Endothelial cell of umbilical vein (primary cell): ENCODE measurements at regions not wholly inside any gene's neighbourhood (a gene's known extent, or its start where the extent isn't known, plus 50 kb on each side); places are given as distances from the start of the nearest gene placed in this dataset.

ENCODE experiments used
- BruUV-seq: library from RNA; stranded (reverse); fragments of 400-500 nt; replicated peaks from 2 replicates; lab custom pipeline; 2021; lab: Mats Ljungman, UMichigan
- CTCF ChIA-PET: fragments of 300-600, 350-600 bp; sonication (Branson Sonifier 250); formaldehyde crosslinking; loops from one replicate; lab custom pipeline; 2021; ENCODE audit warnings: antibody characterized with exemption, inconsistent platforms; lab: Charles Lee
- POLR2A ChIA-PET: fragments of 300-600, 350-600 bp; sonication (Branson Sonifier 250); formaldehyde crosslinking; loops from one replicate; lab custom pipeline; 2021; ENCODE audit warnings: antibody characterized with exemption, inconsistent platforms; lab: Charles Lee
- DNase-seq: peaks from one replicate; pipeline ENCODE4 v3.0.0-alpha.2; 2011; ENCODE audit warnings: low read depth, low spot score
- FAIRE-seq: peaks from 2 replicates; lab custom pipeline; 2011; peaks lifted over from hg19 to GRCh38; lab: Jason Lieb, UNC
- H2AFZ ChIP-seq: 2 replicates; pipeline ENCODE4 v1.6.0; 2012; ENCODE audit warnings: low read depth, low read length, control low read depth, inconsistent platforms
- H3K27ac ChIP-seq: 2 replicates; pipeline ENCODE4 v1.5.1; 2011; ENCODE audit warnings: low read depth, mild to moderate bottlenecking, control low read depth, low read length, moderate library complexity; ENCODE audit not compliant: insufficient read depth
- H3K27me3 ChIP-seq, 2 experiments: 2 replicates each; pipeline versions ENCODE4 v1.6.0 to v1.6.1; 2011; ENCODE audit warnings: low read length in 2 of 2, mixed read lengths in 1 of 2; ENCODE audit not compliant: control insufficient read depth in 2 of 2, insufficient read depth in 2 of 2
- H3K36me3 ChIP-seq, 2 experiments: 2 replicates in 1 of 2; 3 replicates in 1 of 2; pipeline ENCODE4 v1.5.1; 2011; ENCODE audit warnings: low read length in 2 of 2, mild to moderate bottlenecking in 1 of 2, moderate library complexity in 1 of 2; ENCODE audit not compliant: control insufficient read depth in 2 of 2, insufficient read depth in 2 of 2; ENCODE audit errors: extremely low read depth in 1 of 2
- H3K4me1 ChIP-seq: 3 replicates; pipeline ENCODE4 v1.5.1; 2011; ENCODE audit warnings: mild to moderate bottlenecking, low read length; ENCODE audit not compliant: control insufficient read depth, insufficient read depth; ENCODE audit errors: extremely low read depth
- H3K4me2 ChIP-seq: 2 replicates; pipeline ENCODE4 v1.6.1; 2011; ENCODE audit warnings: low read length, control low read depth, mixed read lengths; ENCODE audit not compliant: insufficient read depth
- H3K4me3 ChIP-seq, 3 experiments: fragments of 200-600 bp in 1 of 3; sonication (generic), shearing (Covaris generic) in 1 of 3; replicated peaks in 1 of 3; 2 replicates each; pipeline ENCODE4 v1.5.1; 2011 to 2016; ENCODE audit warnings: control low read depth in 3 of 3, low read length in 3 of 3, mild to moderate bottlenecking in 2 of 3, inconsistent platforms in 1 of 3, low read depth in 1 of 3, moderate library complexity in 1 of 3; ENCODE audit not compliant: insufficient read depth in 1 of 3
- H3K79me2 ChIP-seq: 2 replicates; pipeline ENCODE4 v1.6.0; 2012; ENCODE audit warnings: low read length, inconsistent platforms; ENCODE audit not compliant: control insufficient read depth, insufficient read depth
- H3K9ac ChIP-seq: replicated peaks from 2 replicates; pipeline ENCODE3; 2011; ENCODE audit warnings: low read length, control low read depth; ENCODE audit not compliant: insufficient read depth; ENCODE audit errors: extremely low read depth
- H3K9me1 ChIP-seq: replicated peaks from 3 replicates; pipeline ENCODE4 v1.6.0; 2011; ENCODE audit warnings: mild to moderate bottlenecking, low read length; ENCODE audit not compliant: control insufficient read depth, insufficient read depth; ENCODE audit errors: extremely low read depth
- H3K9me3 ChIP-seq: replicated peaks from 2 replicates; pipeline ENCODE4 v1.5.1; 2012; ENCODE audit warnings: low read length, inconsistent platforms; ENCODE audit not compliant: control insufficient read depth, insufficient read depth
- H4K20me1 ChIP-seq: replicated peaks from 2 replicates; pipeline ENCODE3; 2011; ENCODE audit warnings: mild to moderate bottlenecking, low read length; ENCODE audit not compliant: control insufficient read depth, insufficient read depth; ENCODE audit errors: extremely low read depth
- CTCF ChIP-seq, 2 donors: IDR thresholded peaks; 1 replicate in 1 of 2; 2 replicates in 1 of 2; pipeline ENCODE4 v1.5.1; 2011; ENCODE audit warnings: low read length in 2 of 2, mild to moderate bottlenecking in 2 of 2, moderate library complexity in 2 of 2, control low read depth in 1 of 2, inconsistent platforms in 1 of 2, low read depth in 1 of 2; ENCODE audit not compliant: insufficient read depth in 1 of 2; ENCODE audit errors: extremely low read depth in 1 of 2
- EZH2 ChIP-seq: IDR thresholded peaks from 2 replicates; pipeline ENCODE4 v1.6.1; 2012; ENCODE audit warnings: borderline replicate concordance, low read depth, mild to moderate bottlenecking, moderate library complexity, low read length, inconsistent platforms; ENCODE audit not compliant: severe bottlenecking
- FOS ChIP-seq: IDR thresholded peaks from 2 replicates; pipeline ENCODE4 v1.6.1; 2011; ENCODE audit warnings: mild to moderate bottlenecking, low read length, moderate library complexity, borderline replicate concordance; ENCODE audit not compliant: insufficient read depth
- GATA2 ChIP-seq: IDR thresholded peaks from 2 replicates; pipeline ENCODE4 v1.7.0; 2011; ENCODE audit warnings: low read depth, mild to moderate bottlenecking, moderate library complexity, mixed read lengths, low read length; ENCODE audit not compliant: insufficient read length, insufficient read depth
- JUN ChIP-seq: IDR thresholded peaks from 2 replicates; pipeline ENCODE4 v1.6.1; 2011; ENCODE audit warnings: borderline replicate concordance, low read depth; ENCODE audit not compliant: insufficient read length, insufficient read depth
- MAX ChIP-seq: IDR thresholded peaks from 2 replicates; pipeline ENCODE4 v1.6.1; 2011; ENCODE audit not compliant: insufficient read depth, insufficient read length
- MYC ChIP-seq: IDR thresholded peaks from one replicate; pipeline ENCODE4 v1.6.1; 2011; ENCODE audit warnings: mild to moderate bottlenecking, low read depth, low read length
- POLR2A ChIP-seq: IDR thresholded peaks from 2 replicates; pipeline ENCODE4 v1.6.1; 2012; ENCODE audit warnings: low read depth, mild to moderate bottlenecking, control low read depth, low read length
- POLR2AphosphoS5 ChIP-seq: IDR thresholded peaks from 2 replicates; pipeline ENCODE4 v1.6.1; 2012; ENCODE audit warnings: low read depth, mild to moderate bottlenecking, control low read depth, low read length, moderate library complexity; ENCODE audit not compliant: insufficient read depth
- dilution Hi-C: fragments of 300-500 bp; cut with MboI; formaldehyde crosslinking; loops from one replicate; pipeline ENCODE4 v1.15.0; 2019; ENCODE audit warnings: low sequenced_read_pairs; ENCODE audit not compliant: extremely low pct_ligation_motif_present
- intact Hi-C: fragments of 100-400 bp; cut with micrococcal nuclease; formaldehyde crosslinking; loops from one replicate; pipeline ENCODE4 v1.10.0; 2022

- POLR2A ChIA-PET: no interaction called here
- no TSS peak for BruUV-seq
- dilution Hi-C loops: no loop called here
- DNase-seq: peak; percentile 10
- Histone ChIP-seq H3K27me3 (no peaks in the 10 kb centered on the region), H3K27ac (no peak overlapping the region), H3K9me1 (no peaks in the 10 kb centered on the region), H3K4me1 (no peaks in the 10 kb centered on the region), H3K9ac (no peak overlapping the region), H2AFZ (peak overlapping the region; percentile 68), H3K36me3 (no peaks in the 10 kb centered on the region), H3K4me3 (no peak overlapping the region), H3K9me3 (no peaks in the 10 kb centered on the region), H3K4me2 (no peak overlapping the region), H4K20me1 (no peaks in the 10 kb centered on the region), H3K79me2 (no peaks in the 10 kb centered on the region)
- CTCF ChIA-PET: no interaction called here
- TF ChIP-seq JUN: no peak
- TF ChIP-seq GATA2: peak; percentile 29
- no peak for TF ChIP-seq MAX
- TF ChIP-seq POLR2AphosphoS5: no peak
- no peak for TF ChIP-seq EZH2
- no peak for TF ChIP-seq CTCF (IDR thresholded peaks at IDR 0.05; ENCODE audit: extremely low read depth in 1 of 2, insufficient read depth in 1 of 2, low read depth in 1 of 2, low read length in 2 of 2)
- no peak for TF ChIP-seq MYC
- peak; percentile 29 for TF ChIP-seq FOS
- TF ChIP-seq POLR2A: no peak
- FAIRE-seq: no peak
- intact Hi-C loops: no loop called here
These were observed 164.7 kb downstream of the NRIP1 start for GRCh38 chr21:14900058-14900457.
